DND-41 (cell line): ENCODE measurements at regions not wholly inside any gene's neighbourhood (a gene's known extent, or its start where the extent isn't known, plus 50 kb on each side); places are given as distances from the start of the nearest gene placed in this dataset.

ENCODE experiments used
- ATAC-seq: fragments of 200-7000 bp; cut with Tn5 transposase; 3 replicates; pipeline ENCODE4 v1.9.1; 2021; ENCODE audit warnings: low read depth; ENCODE audit not compliant: insufficient read depth
- DNase-seq: peaks from one replicate; pipeline ENCODE4 v3.0.0-alpha.2; 2020
- H2AFZ ChIP-seq: 2 replicates; pipeline ENCODE4 v1.6.0; 2012; ENCODE audit warnings: low read depth, low read length
- H3K27ac ChIP-seq: 2 replicates; pipeline ENCODE4 v1.5.1; 2012; ENCODE audit warnings: low read length, inconsistent platforms
- H3K27me3 ChIP-seq: fragments of 200-600 bp; sonication (generic); 2 replicates; pipeline ENCODE4 v1.6.0; 2012; ENCODE audit warnings: low read length, mild to moderate bottlenecking, inconsistent platforms; ENCODE audit not compliant: insufficient read depth, poor library complexity
- H3K36me3 ChIP-seq: 2 replicates; pipeline ENCODE4 v1.5.1; 2012; ENCODE audit warnings: low read length, inconsistent platforms; ENCODE audit not compliant: insufficient read depth
- H3K4me1 ChIP-seq: 2 replicates; pipeline ENCODE4 v1.5.1; 2012; ENCODE audit warnings: mild to moderate bottlenecking, low read length; ENCODE audit not compliant: insufficient read depth
- H3K4me2 ChIP-seq: 2 replicates; pipeline ENCODE4 v1.6.0; 2012; ENCODE audit warnings: mild to moderate bottlenecking, moderate library complexity, low read length, inconsistent platforms; ENCODE audit not compliant: insufficient read depth
- H3K4me3 ChIP-seq, 2 experiments: fragments of 200-600 bp in 1 of 2; shearing (Covaris generic) in 1 of 2; 2 replicates each; pipeline ENCODE4 v1.5.1; 2012 to 2016; ENCODE audit warnings: inconsistent platforms in 2 of 2, low read length in 2 of 2, mild to moderate bottlenecking in 2 of 2, low read depth in 1 of 2, moderate library complexity in 1 of 2
- H3K79me2 ChIP-seq: 2 replicates; pipeline ENCODE4 v1.6.0; 2012; ENCODE audit warnings: low read length, inconsistent platforms; ENCODE audit not compliant: insufficient read depth
- H3K9ac ChIP-seq: 2 replicates; pipeline ENCODE4 v1.6.0; 2012; ENCODE audit warnings: low read depth, mild to moderate bottlenecking, inconsistent platforms, low read length, moderate library complexity
- H3K9me3 ChIP-seq: 2 replicates; pipeline ENCODE4 v1.5.1; 2012; ENCODE audit warnings: low read length, moderate library complexity, mild to moderate bottlenecking, inconsistent platforms; ENCODE audit not compliant: insufficient read depth, severe bottlenecking
- H4K20me1 ChIP-seq: 2 replicates; pipeline ENCODE4 v1.6.0; 2012; ENCODE audit warnings: low read length; ENCODE audit not compliant: insufficient read depth
- CTCF ChIP-seq: IDR thresholded peaks from 2 replicates; pipeline ENCODE4 v1.5.1; 2012; ENCODE audit warnings: borderline replicate concordance, low read length, moderate library complexity, mild to moderate bottlenecking; ENCODE audit not compliant: poor library complexity, severe bottlenecking; ENCODE audit errors: extremely low read depth
- EZH2 ChIP-seq: IDR thresholded peaks from 3 replicates; pipeline ENCODE4 v1.6.1; 2012; ENCODE audit warnings: borderline replicate concordance, low read depth, mild to moderate bottlenecking, moderate library complexity, low read length, inconsistent platforms; ENCODE audit not compliant: severe bottlenecking

DNA sequence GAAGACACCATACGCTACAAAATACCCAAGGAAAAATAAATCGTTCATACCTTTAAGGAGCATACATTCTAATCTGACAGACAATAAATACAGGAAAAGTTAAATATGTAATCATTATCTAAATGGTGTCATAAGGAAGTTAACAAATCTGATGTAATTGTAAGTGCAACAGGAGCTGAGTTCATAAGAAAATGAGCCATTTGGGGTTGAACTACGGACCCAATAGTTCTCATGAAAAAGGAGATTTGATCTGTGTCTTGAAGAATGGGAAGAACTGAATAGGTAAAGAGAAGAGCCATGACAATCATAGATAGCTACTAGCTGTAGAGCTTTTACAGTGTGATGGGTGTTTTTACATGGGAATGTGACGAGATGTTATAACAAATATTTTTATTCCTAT, 175.6 kb downstream of the ANKRD50 start:
- Histone ChIP-seq H3K27me3 (no peaks in the 10 kb centered on the region), H4K20me1 (no peaks in the 10 kb centered on the region), H3K79me2 (no peaks in the 10 kb centered on the region), H3K27ac (no peak overlapping the region), H3K9ac (no peak overlapping the region), H2AFZ (no peak overlapping the region), H3K4me1 (no peaks in the 10 kb centered on the region), H3K36me3 (no peaks in the 10 kb centered on the region), H3K9me3 (no peaks in the 10 kb centered on the region), H3K4me2 (no peak overlapping the region), H3K4me3 (no peak overlapping the region)
- ATAC-seq (no peak), DNase-seq (no peak)
- TF ChIP-seq EZH2 (no peak), CTCF (no peak)

- Histone ChIP-seq H3K27ac (no peak overlapping the region), H3K4me1 (no peaks in the 10 kb centered on the region), H2AFZ (no peak overlapping the region), H4K20me1 (no peaks in the 10 kb centered on the region), H3K9me3 (no peaks in the 10 kb centered on the region), H3K9ac (no peak overlapping the region), H3K4me2 (no peak overlapping the region), H3K4me3 (no peak overlapping the region), H3K79me2 (no peaks in the 10 kb centered on the region), H3K36me3 (no peaks in the 10 kb centered on the region), H3K27me3 (no peaks in the 10 kb centered on the region)
- TF ChIP-seq CTCF (no peak), EZH2 (no peak)
- DNase-seq (no peak), ATAC-seq (no peak)
Measured at GRCh38 chr4:124537971-124538370, 174.6 kb downstream of the ANKRD50 start.

DNA sequence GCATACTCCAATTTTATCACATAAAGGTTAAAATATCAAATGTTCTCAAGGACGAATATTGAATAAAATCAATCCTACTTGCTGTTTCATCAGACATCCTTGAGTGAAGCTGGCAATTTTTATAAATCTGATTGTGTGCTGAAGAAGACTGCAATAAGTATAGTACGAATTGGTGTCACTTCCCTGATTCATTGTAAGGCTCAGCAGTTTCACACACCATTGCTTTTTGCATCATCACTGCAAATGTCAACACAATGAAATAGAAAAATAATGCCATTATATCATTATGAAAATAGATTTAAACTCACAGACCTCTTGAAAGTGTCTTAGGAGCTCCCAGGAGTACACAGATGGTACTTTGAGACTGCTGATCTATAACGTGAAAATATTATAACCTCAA, 172.5 kb downstream of the ANKRD50 start:
- Histone ChIP-seq H3K27me3 (no peaks in the 10 kb centered on the region), H4K20me1 (no peaks in the 10 kb centered on the region), H3K27ac (no peak overlapping the region), H2AFZ (no peak overlapping the region), H3K36me3 (no peaks in the 10 kb centered on the region), H3K4me1 (no peaks in the 10 kb centered on the region), H3K4me2 (no peak overlapping the region), H3K4me3 (no peak overlapping the region), H3K9ac (no peak overlapping the region), H3K79me2 (no peaks in the 10 kb centered on the region), H3K9me3 (no peaks in the 10 kb centered on the region)
- ATAC-seq: no peak
- DNase-seq: no peak
- TF ChIP-seq CTCF (no peak), EZH2 (no peak)

DNA sequence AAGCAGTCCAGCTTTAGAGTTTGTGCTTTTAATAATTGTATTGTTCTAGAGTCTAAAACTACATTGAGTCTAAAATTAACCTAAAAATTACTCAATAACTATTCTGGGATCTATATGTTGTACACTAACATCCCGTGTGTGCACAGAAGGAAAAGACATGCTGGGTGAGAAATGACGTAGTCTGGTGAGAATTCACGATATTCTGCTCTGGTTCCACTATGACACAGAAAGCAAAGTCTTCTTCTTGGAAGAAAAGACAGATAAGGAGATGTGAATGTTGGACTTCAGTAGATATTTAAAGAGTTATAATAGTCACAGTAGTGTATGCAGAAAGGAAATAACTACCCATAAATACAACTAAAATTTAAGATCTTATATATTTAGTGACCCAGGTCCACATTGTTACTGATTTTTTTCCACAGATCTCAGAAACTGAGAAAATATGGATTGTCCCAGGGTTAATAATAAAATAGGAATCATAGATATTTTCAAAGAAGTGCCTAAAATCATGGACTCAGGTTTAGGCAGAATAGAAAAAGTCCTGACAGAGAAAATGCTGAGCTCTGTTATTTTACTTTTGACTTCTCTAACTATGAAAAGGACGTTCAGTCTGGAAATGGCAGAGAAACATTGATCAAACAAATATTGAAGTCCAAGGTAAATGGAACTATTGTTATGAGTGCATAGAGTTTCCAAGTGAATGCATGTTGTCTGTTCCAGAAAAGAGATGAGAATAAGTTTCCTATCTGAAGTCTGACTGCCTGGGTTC, 170.7 kb downstream of the ANKRD50 start:
- Histone ChIP-seq H3K79me2 (no peaks in the 10 kb centered on the region), H3K27me3 (no peaks in the 10 kb centered on the region), H2AFZ (no peak overlapping the region), H3K4me1 (no peaks in the 10 kb centered on the region), H3K4me2 (no peak overlapping the region), H3K9me3 (no peaks in the 10 kb centered on the region), H4K20me1 (no peaks in the 10 kb centered on the region), H3K9ac (no peak overlapping the region), H3K27ac (no peak overlapping the region), H3K4me3 (no peak overlapping the region), H3K36me3 (no peaks in the 10 kb centered on the region)
- ATAC-seq (no peak), DNase-seq (no peak)
- TF ChIP-seq EZH2: no peak
- TF ChIP-seq CTCF: no peak
